IMR-90 (cell line): ENCODE measurements at regions not wholly inside any gene's neighbourhood (a gene's known extent, or its start where the extent isn't known, plus 50 kb on each side); places are given as distances from the start of the nearest gene placed in this dataset.

Source experiments
- ATAC-seq: fragments of 200-7000 bp; cut with Tn5 transposase; 2 replicates; pipeline ENCODE4 v1.9.1; 2020; ENCODE audit warnings: low read depth, mild to moderate bottlenecking, moderate library complexity
- BruUV-seq: library from RNA; stranded (reverse); fragments of 400-500 nt; replicated peaks from 2 replicates; lab custom pipeline; 2021; lab: Mats Ljungman, UMichigan
- CTCF ChIA-PET: fragments of 300-600 bp; formaldehyde crosslinking; extraction: SDS; loops from one replicate; lab custom pipeline; 2021; ENCODE audit warnings: antibody characterized with exemption; lab: Yijun Ruan, JAX
- POLR2A ChIA-PET: fragments of 300-600 bp; sonication (Branson Sonifier 250); formaldehyde crosslinking; loops from one replicate; lab custom pipeline; 2022; ENCODE audit warnings: antibody characterized with exemption; ENCODE audit not compliant: unreplicated experiment; lab: Charles Lee
- DNase-seq: peaks from one replicate; pipeline ENCODE4 v3.0.0; 2013
- H2AFZ ChIP-seq: replicated peaks from 2 replicates; pipeline ENCODE3; 2013; ENCODE audit warnings: low read length, mild to moderate bottlenecking; ENCODE audit not compliant: poor library complexity
- H2AK5ac ChIP-seq: 2 replicates; pipeline ENCODE4 v1.6.1; 2013; ENCODE audit warnings: low read depth, low read length, inconsistent platforms
- H2AK9ac ChIP-seq: replicated peaks from 2 replicates; pipeline ENCODE3; 2013; ENCODE audit warnings: mild to moderate bottlenecking, low read depth, low read length, moderate library complexity; ENCODE audit not compliant: poor library complexity
- H2BK120ac ChIP-seq: 2 replicates; pipeline ENCODE4 v1.6.1; 2013; ENCODE audit warnings: low read depth, low read length, inconsistent platforms
- H2BK15ac ChIP-seq: 3 replicates; pipeline ENCODE4 v1.6.1; 2013; ENCODE audit warnings: low read depth, low read length, inconsistent platforms
- H2BK20ac ChIP-seq: 2 replicates; pipeline ENCODE4 v1.6.1; 2013; ENCODE audit warnings: low read depth, mild to moderate bottlenecking, inconsistent platforms, low read length, moderate library complexity
- H2BK5ac ChIP-seq: 2 replicates; pipeline ENCODE4 v1.6.1; 2013; ENCODE audit warnings: mild to moderate bottlenecking, low read depth, low read length, inconsistent platforms; ENCODE audit not compliant: poor library complexity, severe bottlenecking
- H3K14ac ChIP-seq: replicated peaks from 2 replicates; pipeline ENCODE4 v1.6.1; 2013; ENCODE audit warnings: low read depth, low read length, inconsistent platforms
- H3K18ac ChIP-seq: 2 replicates; pipeline ENCODE4 v1.6.1; 2013; ENCODE audit warnings: low read depth, low read length, control low read depth
- H3K23ac ChIP-seq: 2 replicates; pipeline ENCODE4 v1.6.1; 2013; ENCODE audit warnings: low read depth, low read length, inconsistent platforms
- H3K27ac ChIP-seq: 2 replicates; pipeline ENCODE4 v1.5.1; 2013; ENCODE audit warnings: mild to moderate bottlenecking, control low read depth, low read length; ENCODE audit not compliant: insufficient read depth
- H3K27me3 ChIP-seq: 2 replicates; pipeline ENCODE4 v1.6.1; 2013; ENCODE audit warnings: low read length; ENCODE audit not compliant: control insufficient read depth, insufficient read depth
- H3K36me3 ChIP-seq: 2 replicates; pipeline ENCODE4 v1.6.1; 2013; ENCODE audit warnings: low read length, mixed read lengths; ENCODE audit not compliant: control insufficient read depth, insufficient read depth
- H3K4ac ChIP-seq: 2 replicates; pipeline ENCODE4 v1.6.1; 2013; ENCODE audit warnings: low read depth, low read length, inconsistent platforms
- H3K4me1 ChIP-seq: 2 replicates; pipeline ENCODE4 v1.6.1; 2013; ENCODE audit warnings: low read length, mixed read lengths; ENCODE audit not compliant: control insufficient read depth, insufficient read depth
- H3K4me2 ChIP-seq: 2 replicates; pipeline ENCODE4 v1.6.1; 2013; ENCODE audit warnings: low read depth, mild to moderate bottlenecking, control low read depth, low read length, moderate library complexity
- H3K4me3 ChIP-seq: 2 replicates; pipeline ENCODE4 v1.5.1; 2013; ENCODE audit warnings: low read depth, mild to moderate bottlenecking, control low read depth, low read length, moderate library complexity; ENCODE audit not compliant: insufficient read depth
- H3K56ac ChIP-seq: 2 replicates; pipeline ENCODE4 v1.6.1; 2013; ENCODE audit warnings: low read length, inconsistent platforms; ENCODE audit not compliant: insufficient read depth; ENCODE audit errors: extremely low read depth
- H3K79me1 ChIP-seq, 2 experiments: 2 replicates each; pipeline ENCODE4 v1.6.1; 2013; ENCODE audit warnings: low read length in 2 of 2, inconsistent platforms in 1 of 2, low read depth in 1 of 2
- H3K9ac ChIP-seq: 2 replicates; pipeline ENCODE4 v1.6.1; 2013; ENCODE audit warnings: low read depth, low read length, control low read depth
- H3K9me1 ChIP-seq: 2 replicates; pipeline ENCODE4 v1.6.1; 2013; ENCODE audit warnings: low read length, inconsistent platforms; ENCODE audit not compliant: insufficient read depth
- H3K9me3 ChIP-seq: 2 replicates; pipeline ENCODE4 v1.6.1; 2013; ENCODE audit warnings: low read length; ENCODE audit not compliant: control insufficient read depth, insufficient read depth
- H4K20me1 ChIP-seq: 2 replicates; pipeline ENCODE4 v1.6.1; 2013; ENCODE audit warnings: low read length, inconsistent platforms; ENCODE audit not compliant: insufficient read depth
- H4K5ac ChIP-seq: 2 replicates; pipeline ENCODE4 v1.6.1; 2013; ENCODE audit warnings: mild to moderate bottlenecking, low read depth, low read length, control low read depth
- H4K8ac ChIP-seq, 2 experiments: 2 replicates each; pipeline ENCODE4 v1.6.1; 2013; ENCODE audit warnings: low read depth in 2 of 2, low read length in 2 of 2, control low read depth in 1 of 2, inconsistent platforms in 1 of 2
- H4K91ac ChIP-seq: 2 replicates; pipeline ENCODE4 v1.6.1; 2013; ENCODE audit warnings: low read depth, low read length, inconsistent platforms; ENCODE audit not compliant: insufficient read depth
- FOS ChIP-seq: fragments of 150-350 bp; IDR thresholded peaks from 2 replicates; pipeline ENCODE4 v1.6.1; 2016; ENCODE audit warnings: low read depth, low read length
- WGBS, 2 experiments: methylation state at CpG; one replicate each; pipeline versions ENCODE4 v1.1.5 to v1.1.7; 2013; ENCODE audit warnings: missing lambda C conversion rate in 2 of 2; ENCODE audit not compliant: insufficient read length in 1 of 2; ENCODE audit errors: extremely low coverage in 2 of 2; 5-methylcytosine and 5-hydroxymethylcytosine counted together
- dilution Hi-C: fragments of 300-500 bp; cut with HindIII; formaldehyde crosslinking; loops from one replicate; pipeline ENCODE4 v1.14.3; 2018; ENCODE audit warnings: low sequenced_read_pairs; ENCODE audit not compliant: unreplicated experiment
- in situ Hi-C: fragments of 300-500 bp; cut with MboI; formaldehyde crosslinking; loops from 3 replicates; pipeline ENCODE4 v1.14.3; 2019; ENCODE audit warnings: low sequenced_read_pairs, inconsistent platforms, mixed read lengths
- intact Hi-C: fragments of 100-400 bp; cut with micrococcal nuclease; formaldehyde crosslinking; loops from 2 replicates; pipeline ENCODE4 v1.10.0; 2022
- TF ChIP-seq, protein P1 (sequence below): fragments of 150-350 bp; IDR thresholded peaks from 2 replicates; pipeline ENCODE4 v1.6.1; 2016; ENCODE audit warnings: low read depth, mild to moderate bottlenecking, low read length, moderate library complexity, borderline replicate concordance

DNA sequence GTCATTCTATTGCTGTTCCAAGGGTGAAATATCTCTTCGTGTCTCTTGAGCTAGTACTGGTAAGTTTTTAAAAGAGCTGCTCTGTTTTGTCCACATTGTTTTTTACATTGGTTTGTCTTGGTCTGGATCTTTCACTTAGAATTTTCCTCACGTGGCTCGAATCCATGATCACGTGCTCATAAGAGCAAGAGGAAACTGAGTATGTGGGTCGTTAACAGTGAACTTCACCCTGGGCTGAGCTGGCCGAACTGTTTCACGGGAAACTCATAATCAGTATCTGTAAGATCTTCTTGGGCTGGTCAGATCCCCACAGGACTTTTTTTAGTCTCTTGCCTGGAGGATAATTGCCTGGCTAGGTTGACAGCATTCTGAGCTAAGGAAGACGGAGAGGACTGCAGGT, 77.8 kb upstream of the HELT start:
- no peak overlapping the region for H2AK9ac ChIP-seq
- H3K36me3 ChIP-seq: no peaks in the 10 kb centered on the region
- BruUV-seq: no TSS peak
- H3K4me3 ChIP-seq: no peak overlapping the region
- dilution Hi-C loops (no loop called here), intact Hi-C loops (no loop called here), in situ Hi-C loops (no loop called here)
- ChIA-PET POLR2A (no interaction called here), CTCF (no interaction called here)
- no peaks in the 10 kb centered on the region for H3K27me3 ChIP-seq
- no peaks in the 10 kb centered on the region for H3K9me3 ChIP-seq
- H2AK5ac ChIP-seq: no peak overlapping the region
- H4K8ac ChIP-seq: no peak overlapping the region
- H3K4me1 ChIP-seq: no peaks in the 10 kb centered on the region
- H4K5ac ChIP-seq: no peak overlapping the region
- ATAC-seq: no peak
- H3K79me1 ChIP-seq: no peaks in the 10 kb centered on the region
- no peak overlapping the region for H3K14ac ChIP-seq
- no peak overlapping the region for H3K56ac ChIP-seq
- H3K27ac ChIP-seq: no peak overlapping the region
- H3K9ac ChIP-seq: no peak overlapping the region
- H3K9me1 ChIP-seq: no peaks in the 10 kb centered on the region
- H4K91ac ChIP-seq: no peak overlapping the region
- H3K23ac ChIP-seq: no peak overlapping the region
- H2AFZ ChIP-seq: no peak overlapping the region
- H3K18ac ChIP-seq: no peak overlapping the region
- no peaks in the 10 kb centered on the region for H4K20me1 ChIP-seq
- no peak overlapping the region for H2BK20ac ChIP-seq
- no peak overlapping the region for H3K4me2 ChIP-seq
- no peak overlapping the region for H3K4ac ChIP-seq
- no peak for TF ChIP-seq FOS
- TF ChIP-seq, protein P1, sequence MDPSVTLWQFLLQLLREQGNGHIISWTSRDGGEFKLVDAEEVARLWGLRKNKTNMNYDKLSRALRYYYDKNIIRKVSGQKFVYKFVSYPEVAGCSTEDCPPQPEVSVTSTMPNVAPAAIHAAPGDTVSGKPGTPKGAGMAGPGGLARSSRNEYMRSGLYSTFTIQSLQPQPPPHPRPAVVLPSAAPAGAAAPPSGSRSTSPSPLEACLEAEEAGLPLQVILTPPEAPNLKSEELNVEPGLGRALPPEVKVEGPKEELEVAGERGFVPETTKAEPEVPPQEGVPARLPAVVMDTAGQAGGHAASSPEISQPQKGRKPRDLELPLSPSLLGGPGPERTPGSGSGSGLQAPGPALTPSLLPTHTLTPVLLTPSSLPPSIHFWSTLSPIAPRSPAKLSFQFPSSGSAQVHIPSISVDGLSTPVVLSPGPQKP: no peak
- no peak overlapping the region for H2BK15ac ChIP-seq
- H2BK5ac ChIP-seq: no peak overlapping the region
- WGBS, 2 experiments: no CpG with 5 or more reads among the region's 8 CpGs
- H2BK120ac ChIP-seq: no peak overlapping the region
- DNase-seq: no peak
